LNCAP (cell line): ENCODE measurements at regions not wholly inside any gene's neighbourhood (a gene's known extent, or its start where the extent isn't known, plus 50 kb on each side); places are given as distances from the start of the nearest gene placed in this dataset.

Source experiments
- TF ChIP-seq, protein P1 (sequence below): fragments of 450-650 bp; IDR thresholded peaks from 2 replicates; pipeline ENCODE4 v1.5.1; 2017; ENCODE audit warnings: mild to moderate bottlenecking

DNA sequence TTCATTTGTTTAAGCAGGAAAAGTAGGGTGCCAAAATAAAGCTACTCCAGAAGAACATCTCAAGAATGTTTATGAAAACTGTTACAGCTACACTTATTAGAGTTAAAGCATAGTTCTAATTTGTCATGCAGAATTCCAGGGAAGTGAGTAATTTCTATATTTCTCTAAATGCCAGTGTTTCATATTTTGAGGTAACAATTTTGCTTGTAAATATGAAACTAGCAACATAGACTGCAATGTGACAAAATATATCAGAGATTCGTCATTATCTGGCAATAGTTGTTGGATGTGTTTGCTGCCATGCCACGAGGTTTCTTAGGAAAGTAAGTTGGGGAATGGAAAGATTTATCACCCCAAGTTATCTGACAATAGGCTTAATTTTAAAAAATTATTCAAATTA, 424.1 kb upstream of the ZEB2 start:
- TF ChIP-seq, protein P1, sequence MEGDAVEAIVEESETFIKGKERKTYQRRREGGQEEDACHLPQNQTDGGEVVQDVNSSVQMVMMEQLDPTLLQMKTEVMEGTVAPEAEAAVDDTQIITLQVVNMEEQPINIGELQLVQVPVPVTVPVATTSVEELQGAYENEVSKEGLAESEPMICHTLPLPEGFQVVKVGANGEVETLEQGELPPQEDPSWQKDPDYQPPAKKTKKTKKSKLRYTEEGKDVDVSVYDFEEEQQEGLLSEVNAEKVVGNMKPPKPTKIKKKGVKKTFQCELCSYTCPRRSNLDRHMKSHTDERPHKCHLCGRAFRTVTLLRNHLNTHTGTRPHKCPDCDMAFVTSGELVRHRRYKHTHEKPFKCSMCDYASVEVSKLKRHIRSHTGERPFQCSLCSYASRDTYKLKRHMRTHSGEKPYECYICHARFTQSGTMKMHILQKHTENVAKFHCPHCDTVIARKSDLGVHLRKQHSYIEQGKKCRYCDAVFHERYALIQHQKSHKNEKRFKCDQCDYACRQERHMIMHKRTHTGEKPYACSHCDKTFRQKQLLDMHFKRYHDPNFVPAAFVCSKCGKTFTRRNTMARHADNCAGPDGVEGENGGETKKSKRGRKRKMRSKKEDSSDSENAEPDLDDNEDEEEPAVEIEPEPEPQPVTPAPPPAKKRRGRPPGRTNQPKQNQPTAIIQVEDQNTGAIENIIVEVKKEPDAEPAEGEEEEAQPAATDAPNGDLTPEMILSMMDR, result no peak

DNA sequence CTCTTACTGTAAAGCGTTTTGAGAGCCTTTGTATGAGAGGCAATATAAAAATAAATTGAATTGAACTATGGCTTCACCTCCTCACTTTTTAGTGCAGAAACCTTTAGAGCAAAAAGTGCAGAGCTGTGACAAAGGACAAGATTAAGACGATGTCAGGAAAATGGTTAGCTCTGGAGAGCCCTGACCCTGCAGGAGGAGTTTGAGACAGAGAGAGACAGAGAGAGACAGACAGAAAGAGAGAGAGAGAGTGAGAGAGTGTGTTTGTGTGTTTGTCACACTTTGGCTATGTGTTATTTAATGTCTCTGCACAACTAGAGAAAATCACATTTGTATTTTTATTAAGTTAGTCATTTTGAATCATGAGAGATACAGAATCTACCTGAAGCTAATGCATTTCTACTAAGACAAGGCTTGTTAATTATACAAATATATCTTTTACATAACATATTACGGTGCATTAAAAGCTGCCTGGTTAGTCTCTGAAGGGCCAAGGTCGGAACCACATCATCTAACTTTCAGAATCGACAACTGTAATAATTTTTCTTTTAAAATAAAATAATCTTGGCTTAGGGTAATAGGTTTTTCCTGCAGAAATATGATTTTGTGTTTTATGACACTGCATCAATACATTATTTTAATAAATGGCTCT, 423.5 kb upstream of the ZEB2 start:
- TF ChIP-seq, protein P1, result no peak

DNA sequence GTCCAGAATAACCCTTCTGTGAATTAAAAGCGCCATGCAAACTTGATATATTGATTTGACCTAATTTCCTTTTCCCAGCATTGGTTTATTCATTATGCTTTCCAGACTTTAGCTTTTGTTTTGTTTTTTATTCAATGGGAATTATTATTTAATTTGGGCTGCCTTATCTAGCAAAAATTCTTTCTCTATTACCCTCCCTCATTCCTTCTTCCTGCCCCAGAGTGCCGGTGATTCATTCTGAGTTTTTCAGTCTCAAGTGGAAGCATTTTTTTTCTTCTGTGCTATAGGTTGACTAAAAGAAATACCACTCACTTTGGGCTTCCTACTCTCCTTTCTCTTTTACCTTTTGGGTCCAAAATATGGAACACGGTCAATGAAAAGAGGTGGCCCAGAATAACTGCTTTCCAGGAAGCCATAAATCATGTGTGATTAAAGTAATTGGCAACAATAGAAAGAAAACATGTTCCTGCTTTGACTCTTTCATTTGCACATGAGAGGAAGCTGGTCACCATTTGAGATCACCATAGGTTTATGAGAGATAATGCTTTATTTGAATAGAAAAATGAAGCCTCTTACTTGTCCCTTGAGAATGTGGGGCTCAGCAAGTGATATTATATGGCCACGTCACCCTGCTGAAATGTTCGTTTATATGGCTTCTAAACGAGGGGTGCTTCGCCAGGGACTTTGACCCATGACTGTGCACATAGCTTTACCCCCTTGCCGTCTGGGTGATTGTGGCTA, 422.8 kb upstream of the ZEB2 start:
- TF ChIP-seq, protein P1, result no peak

DNA sequence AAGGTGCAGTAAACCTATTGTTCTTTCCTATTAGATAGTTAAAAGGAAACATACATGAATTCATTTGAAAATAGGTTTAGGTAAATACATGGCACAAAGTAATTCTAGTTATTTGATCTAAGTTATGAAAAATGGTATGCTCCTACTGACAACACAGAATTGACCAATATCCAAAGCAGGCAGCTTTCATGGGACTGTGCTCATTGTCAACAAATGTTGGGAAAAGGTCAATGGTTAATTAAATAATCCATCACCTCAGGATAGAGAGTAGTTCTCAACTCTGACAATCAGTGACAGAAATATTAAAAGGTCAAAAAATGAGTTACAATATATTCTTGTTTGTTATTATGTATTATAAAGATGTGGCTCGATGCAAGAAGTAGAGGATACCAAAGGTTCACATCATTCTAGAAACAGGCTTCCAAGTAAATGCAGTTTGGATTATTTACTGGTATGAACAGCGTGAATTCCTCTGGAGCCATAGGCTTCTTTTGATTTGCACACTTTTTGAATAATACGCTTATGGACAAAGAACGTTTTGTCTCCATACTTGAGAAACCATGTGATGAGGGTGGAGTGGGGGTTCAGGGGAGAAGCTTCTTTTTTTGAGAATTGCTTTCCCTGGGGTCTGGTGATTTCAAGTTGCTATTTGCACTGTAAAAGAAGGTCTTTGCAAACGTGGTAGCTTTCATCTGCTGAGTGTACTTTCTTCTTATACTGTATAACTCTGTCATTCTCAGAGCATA, 422.0 kb upstream of the ZEB2 start:
- TF ChIP-seq, protein P1, result no peak

DNA sequence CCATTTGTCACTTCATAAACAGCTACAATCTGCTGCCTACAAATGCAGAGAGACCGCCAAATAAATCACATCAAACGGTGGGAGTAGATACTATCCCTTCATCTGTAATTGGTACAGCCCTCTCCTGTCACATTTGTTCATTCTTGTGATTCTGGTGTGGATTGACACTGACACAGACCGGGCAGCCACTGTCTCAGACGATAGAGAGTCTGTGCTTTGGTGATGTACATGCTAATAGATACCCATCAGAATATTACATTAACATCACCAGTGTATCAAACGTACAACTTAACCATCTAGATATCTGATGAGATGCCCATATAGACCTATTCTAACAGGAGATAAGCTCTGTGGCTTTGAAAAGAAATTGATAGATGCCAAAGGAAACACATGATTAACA, 419.7 kb upstream of the ZEB2 start:
- TF ChIP-seq, protein P1, result no peak

DNA sequence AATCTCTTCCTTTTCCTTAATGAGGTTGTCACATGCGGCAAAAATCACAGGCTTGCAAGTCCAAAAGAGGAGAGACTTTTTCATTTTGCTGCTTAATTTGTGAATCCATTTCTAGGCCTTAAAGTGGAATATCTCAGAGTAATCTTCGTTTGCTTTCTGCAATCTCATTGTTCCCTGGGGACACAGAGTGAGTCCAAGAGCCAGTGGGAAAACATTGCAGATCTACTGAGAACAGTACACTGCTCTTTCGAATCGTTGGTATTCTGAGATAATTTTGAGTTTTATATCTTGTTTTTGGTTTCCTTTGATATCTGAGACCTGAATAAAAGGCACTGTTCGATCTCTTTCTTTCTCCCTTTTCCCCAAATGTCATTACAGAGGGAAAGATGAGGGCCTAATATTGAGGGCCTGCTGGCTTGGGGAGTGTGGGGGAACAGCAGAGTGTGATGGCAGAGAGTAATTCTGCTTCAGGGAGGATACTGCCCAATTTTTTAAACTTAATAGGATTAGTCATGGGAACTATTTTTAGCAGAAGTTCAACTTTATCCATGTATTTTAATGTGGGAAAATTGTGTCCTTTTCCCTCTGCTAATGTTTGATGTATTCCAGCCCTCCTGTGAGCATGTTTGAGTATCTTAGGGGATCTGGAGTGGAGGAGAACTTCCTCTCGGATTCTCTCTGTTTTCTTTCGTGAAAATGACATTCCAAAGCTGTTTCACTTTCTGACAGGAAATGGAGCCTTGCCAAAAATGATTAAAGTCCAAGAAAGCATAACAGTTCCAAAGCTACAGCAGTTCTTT, 418.2 kb upstream of the ZEB2 start:
- TF ChIP-seq, protein P1, result no peak

DNA sequence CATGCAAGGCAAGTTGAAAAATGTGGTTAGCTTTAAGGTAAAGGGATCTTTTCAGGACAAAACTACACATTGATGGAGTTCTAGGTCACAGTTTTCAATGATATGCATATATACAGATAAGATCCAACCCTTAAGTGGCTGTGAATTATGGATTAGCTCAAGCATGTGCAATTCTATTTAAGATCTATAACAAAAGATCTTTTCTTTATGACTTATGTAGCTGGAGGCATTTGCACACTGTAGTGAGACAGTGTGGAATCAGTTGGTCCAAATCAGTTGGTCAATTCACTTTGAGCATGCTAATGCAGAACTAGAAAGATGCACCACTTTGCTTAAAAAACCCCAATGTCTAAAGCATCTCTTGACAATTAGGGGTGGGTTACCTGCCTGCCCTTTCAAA, 417.1 kb upstream of the ZEB2 start:
- TF ChIP-seq, protein P1, result no peak
